ENCODE measurements at regions not wholly inside any gene's neighbourhood (a gene's known extent, or its start where the extent isn't known, plus 50 kb on each side); places are given as distances from the start of the nearest gene placed in this dataset.

DNA sequence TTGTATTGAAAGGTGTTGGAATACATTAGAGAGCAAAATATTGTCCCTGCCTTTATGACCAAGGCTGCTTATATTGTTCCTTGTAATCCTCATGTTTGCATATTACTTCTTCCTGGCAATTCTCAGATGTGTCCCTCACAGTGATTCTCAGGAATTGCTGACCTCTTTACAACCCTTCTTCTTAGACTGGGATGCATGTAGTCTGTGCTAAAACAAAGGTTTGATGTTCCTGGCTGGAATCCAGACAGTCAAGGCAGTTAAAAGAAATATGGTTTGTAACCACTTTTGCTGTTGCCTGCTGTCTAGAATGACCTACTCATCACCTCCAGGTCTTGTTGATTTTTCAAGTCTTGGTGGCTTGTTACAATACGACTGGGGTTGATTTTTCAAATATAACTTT lies 367.6 kb downstream of the HGF start:
- TF ChIP-seq, protein P1, sequence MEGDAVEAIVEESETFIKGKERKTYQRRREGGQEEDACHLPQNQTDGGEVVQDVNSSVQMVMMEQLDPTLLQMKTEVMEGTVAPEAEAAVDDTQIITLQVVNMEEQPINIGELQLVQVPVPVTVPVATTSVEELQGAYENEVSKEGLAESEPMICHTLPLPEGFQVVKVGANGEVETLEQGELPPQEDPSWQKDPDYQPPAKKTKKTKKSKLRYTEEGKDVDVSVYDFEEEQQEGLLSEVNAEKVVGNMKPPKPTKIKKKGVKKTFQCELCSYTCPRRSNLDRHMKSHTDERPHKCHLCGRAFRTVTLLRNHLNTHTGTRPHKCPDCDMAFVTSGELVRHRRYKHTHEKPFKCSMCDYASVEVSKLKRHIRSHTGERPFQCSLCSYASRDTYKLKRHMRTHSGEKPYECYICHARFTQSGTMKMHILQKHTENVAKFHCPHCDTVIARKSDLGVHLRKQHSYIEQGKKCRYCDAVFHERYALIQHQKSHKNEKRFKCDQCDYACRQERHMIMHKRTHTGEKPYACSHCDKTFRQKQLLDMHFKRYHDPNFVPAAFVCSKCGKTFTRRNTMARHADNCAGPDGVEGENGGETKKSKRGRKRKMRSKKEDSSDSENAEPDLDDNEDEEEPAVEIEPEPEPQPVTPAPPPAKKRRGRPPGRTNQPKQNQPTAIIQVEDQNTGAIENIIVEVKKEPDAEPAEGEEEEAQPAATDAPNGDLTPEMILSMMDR (conservative IDR thresholded peaks at IDR 0.05; ENCODE audit: low read depth, low read length): no peak
- TF ChIP-seq EZH2 (IDR thresholded peaks at IDR 0.05; ENCODE audit: low read length, unreplicated experiment): no peak
